ENCODE measurements at regions not wholly inside any gene's neighbourhood (a gene's known extent, or its start where the extent isn't known, plus 50 kb on each side); places are given as distances from the start of the nearest gene placed in this dataset.

GRCh38 chr17:71168053-71168741 lies 952.6 kb upstream of the SOX9 start:
- Histone ChIP-seq H3K14ac (replicated peaks; ENCODE audit: low read depth, low read length) (no peak overlapping the region), H3K9me3 (ENCODE audit: control insufficient read depth, insufficient read depth, low read length) (no peaks in the 10 kb centered on the region), H2BK120ac (ENCODE audit: low read depth, low read length) (no peak overlapping the region), H3K18ac (ENCODE audit: low read depth, low read length) (no peak overlapping the region), H3K4me2 (ENCODE audit: low read depth, low read length) (no peak overlapping the region), H3K27ac (ENCODE audit: insufficient read depth, low read length) (no peak overlapping the region), H2AK5ac (ENCODE audit: low read depth, low read length) (no peak overlapping the region), H3K4me3 (ENCODE audit: insufficient read depth, low read depth, low read length) (no peak overlapping the region), H4K91ac (ENCODE audit: insufficient read depth, low read depth, low read length) (no peak overlapping the region), H4K8ac (ENCODE audit: low read depth in 2 of 2, low read length in 2 of 2) (no peak overlapping the region), H3K23ac (ENCODE audit: low read depth, low read length) (no peak overlapping the region), H3K9ac (ENCODE audit: low read depth, low read length) (no peak overlapping the region), H4K5ac (ENCODE audit: low read depth, low read length) (no peak overlapping the region), H2AK9ac (replicated peaks; ENCODE audit: low read depth, low read length, poor library complexity) (no peak overlapping the region), H3K36me3 (ENCODE audit: control insufficient read depth, insufficient read depth, low read length) (no peaks in the 10 kb centered on the region), H3K4me1 (ENCODE audit: control insufficient read depth, insufficient read depth, low read length) (no peaks in the 10 kb centered on the region; the same call in 1 of the 2 replicates), H2AFZ (replicated peaks; ENCODE audit: low read length, poor library complexity) (no peak overlapping the region), H3K56ac (ENCODE audit: extremely low read depth, insufficient read depth, low read length) (no peak overlapping the region), H2BK20ac (ENCODE audit: low read depth, low read length) (no peak overlapping the region), H2BK15ac (ENCODE audit: low read depth, low read length) (no peak overlapping the region), H3K9me1 (ENCODE audit: insufficient read depth, low read length) (no peaks in the 10 kb centered on the region), H3K4ac (ENCODE audit: low read depth, low read length) (no peak overlapping the region), H3K27me3 (ENCODE audit: control insufficient read depth, insufficient read depth, low read length) (no peaks in the 10 kb centered on the region), H4K20me1 (ENCODE audit: insufficient read depth, low read length) (no peaks in the 10 kb centered on the region), H2BK5ac (ENCODE audit: low read depth, low read length, poor library complexity, severe bottlenecking) (no peak overlapping the region), H3K79me1 (ENCODE audit: low read depth in 1 of 2, low read length in 2 of 2) (no peaks in the 10 kb centered on the region)
- no TSS peak for BruUV-seq (replicated peaks)
- intact Hi-C loops (cut with micrococcal nuclease) (no loop called here), dilution Hi-C loops (cut with HindIII; ENCODE audit: low sequenced_read_pairs, unreplicated experiment) (no loop called here), in situ Hi-C loops (cut with MboI; ENCODE audit: low sequenced_read_pairs) (no loop called here)
- no peak for ATAC-seq (ENCODE audit: low read depth)
- no peak for DNase-seq
- POLR2A ChIA-PET (ENCODE audit: unreplicated experiment), result no interaction called here
- WGBS, 2 experiments (ENCODE audit: extremely low coverage in 2 of 2, insufficient read length in 1 of 2), result no CpG with 5 or more reads among the region's 5 CpGs
- TF ChIP-seq MAZ (IDR thresholded peaks at IDR 0.05; ENCODE audit: borderline replicate concordance, low read depth, low read length), result no peak
- TF ChIP-seq CHD1 (IDR thresholded peaks at IDR 0.05; ENCODE audit: low read depth, low read length), result no peak
- no peak for TF ChIP-seq CEBPB (IDR thresholded peaks at IDR 0.05; ENCODE audit: low read depth, low read length)
- TF ChIP-seq RFX5 (IDR thresholded peaks at IDR 0.05; ENCODE audit: low read depth, low read length), result no peak
- no peak for TF ChIP-seq BHLHE40 (IDR thresholded peaks at IDR 0.05; ENCODE audit: low read depth, low read length)
- CTCF ChIA-PET, result no interaction called here

All from IMR-90 (cell line).